BLaER1 (cell line): ENCODE measurements at regions not wholly inside any gene's neighbourhood (a gene's known extent, or its start where the extent isn't known, plus 50 kb on each side); places are given as distances from the start of the nearest gene placed in this dataset.

Experiments used
- H3K27ac ChIP-seq: shearing (Covaris generic); formaldehyde crosslinking; 2 replicates; pipeline ENCODE4 v1.8.1; 2022
- H3K27me3 ChIP-seq: shearing (Covaris generic); formaldehyde crosslinking; 2 replicates; pipeline ENCODE4 v1.8.1; 2022
- H3K36me3 ChIP-seq: shearing (Covaris generic); formaldehyde crosslinking; 2 replicates; pipeline ENCODE4 v1.8.1; 2022
- H3K4me1 ChIP-seq: shearing (Covaris generic); formaldehyde crosslinking; 2 replicates; pipeline ENCODE4 v1.8.1; 2022
- H3K4me2 ChIP-seq: shearing (Covaris generic); formaldehyde crosslinking; 2 replicates; pipeline ENCODE4 v1.8.1; 2022
- H3K4me3 ChIP-seq: shearing (Covaris generic); formaldehyde crosslinking; 2 replicates; pipeline ENCODE4 v1.8.1; 2022
- H3K9ac ChIP-seq: shearing (Covaris generic); formaldehyde crosslinking; 2 replicates; pipeline ENCODE4 v1.8.1; 2022
- H3K9me3 ChIP-seq: shearing (Covaris generic); formaldehyde crosslinking; 2 replicates; pipeline ENCODE4 v1.8.1; 2022
- H4K20me1 ChIP-seq: shearing (Covaris generic); formaldehyde crosslinking; 2 replicates; pipeline ENCODE4 v1.8.1; 2022
- Cebpa-rat ChIP-seq: shearing (Covaris generic); IDR thresholded peaks from 2 replicates; pipeline ENCODE4 v1.8.1; 2022

GRCh38 chr2:145343287-145343686 lies 823.4 kb upstream of the ZEB2 start:
- Histone ChIP-seq H3K4me3 (no peak overlapping the region), H3K27ac (no peak overlapping the region), H3K4me1 (no peaks in the 10 kb centered on the region), H3K9me3 (peaks cover 8% of the 10 kb centered on the region), H3K4me2 (no peak overlapping the region), H4K20me1 (no peaks in the 10 kb centered on the region), H3K9ac (no peak overlapping the region), H3K36me3 (no peaks in the 10 kb centered on the region), H3K27me3 (no peaks in the 10 kb centered on the region)
- TF ChIP-seq Cebpa-rat: no peak

GRCh38 chr2:145341536-145341935 lies 821.6 kb upstream of the ZEB2 start:
- Histone ChIP-seq H4K20me1 (no peaks in the 10 kb centered on the region), H3K27ac (no peak overlapping the region), H3K27me3 (no peaks in the 10 kb centered on the region), H3K9me3 (peaks cover 8% of the 10 kb centered on the region), H3K4me2 (no peak overlapping the region), H3K4me1 (no peaks in the 10 kb centered on the region), H3K4me3 (no peak overlapping the region), H3K36me3 (no peaks in the 10 kb centered on the region), H3K9ac (no peak overlapping the region)
- TF ChIP-seq Cebpa-rat: no peak

GRCh38 chr2:145339646-145340045 lies 819.7 kb upstream of the ZEB2 start:
- no peak overlapping the region for H3K27ac ChIP-seq
- no peaks in the 10 kb centered on the region for H3K27me3 ChIP-seq
- no peak overlapping the region for H3K4me3 ChIP-seq
- H3K4me1 ChIP-seq: no peaks in the 10 kb centered on the region
- H3K9ac ChIP-seq: no peak overlapping the region
- H4K20me1 ChIP-seq: no peaks in the 10 kb centered on the region
- H3K36me3 ChIP-seq: no peaks in the 10 kb centered on the region
- H3K4me2 ChIP-seq: no peak overlapping the region
- H3K9me3 ChIP-seq: peaks cover 8% of the 10 kb centered on the region
- TF ChIP-seq Cebpa-rat: no peak

- H3K4me1 ChIP-seq: no peaks in the 10 kb centered on the region
These were observed 812.4 kb upstream of the ZEB2 start for GRCh38 chr2:145332210-145332898.

GRCh38 chr2:145329971-145330370 lies 810.1 kb upstream of the ZEB2 start:
- Histone ChIP-seq H3K9me3 (no peaks in the 10 kb centered on the region), H3K36me3 (no peaks in the 10 kb centered on the region), H3K4me2 (no peak overlapping the region), H3K27ac (no peak overlapping the region), H3K9ac (no peak overlapping the region), H3K4me1 (no peaks in the 10 kb centered on the region), H3K4me3 (no peak overlapping the region), H3K27me3 (no peaks in the 10 kb centered on the region), H4K20me1 (no peaks in the 10 kb centered on the region)
- no peak for TF ChIP-seq Cebpa-rat

More at GRCh38 chr2:145332210-145332898, 812.4 kb upstream of the ZEB2 start:
- Histone ChIP-seq H3K36me3 (no peaks in the 10 kb centered on the region), H3K27me3 (no peaks in the 10 kb centered on the region), H3K4me3 (no peak overlapping the region), H3K9me3 (no peaks in the 10 kb centered on the region), H4K20me1 (no peaks in the 10 kb centered on the region), H3K27ac (no peak overlapping the region), H3K9ac (no peak overlapping the region), H3K4me2 (no peak overlapping the region)
- TF ChIP-seq Cebpa-rat: no peak

GRCh38 chr2:145325485-145325884 lies 805.6 kb upstream of the ZEB2 start:
- Histone ChIP-seq H3K4me3 (no peak overlapping the region), H3K36me3 (no peaks in the 10 kb centered on the region), H3K4me1 (no peaks in the 10 kb centered on the region), H3K27me3 (no peaks in the 10 kb centered on the region), H3K4me2 (no peak overlapping the region), H3K9me3 (no peaks in the 10 kb centered on the region), H3K9ac (no peak overlapping the region), H3K27ac (no peak overlapping the region), H4K20me1 (no peaks in the 10 kb centered on the region)
- no peak for TF ChIP-seq Cebpa-rat

- no peaks in the 10 kb centered on the region for H4K20me1 ChIP-seq
These were observed 804.8 kb upstream of the ZEB2 start for GRCh38 chr2:145324748-145325147.

GRCh38 chr2:145323512-145323911 lies 803.6 kb upstream of the ZEB2 start:
- no peaks in the 10 kb centered on the region for H3K4me1 ChIP-seq

More at GRCh38 chr2:145324748-145325147, 804.8 kb upstream of the ZEB2 start:
- no peaks in the 10 kb centered on the region for H3K36me3 ChIP-seq
- H3K4me1 ChIP-seq: no peaks in the 10 kb centered on the region
- no peak overlapping the region for H3K9ac ChIP-seq
- H3K9me3 ChIP-seq: no peaks in the 10 kb centered on the region
- H3K4me3 ChIP-seq: no peak overlapping the region
- no peaks in the 10 kb centered on the region for H3K27me3 ChIP-seq
- TF ChIP-seq Cebpa-rat: no peak
- no peak overlapping the region for H3K27ac ChIP-seq
- H3K4me2 ChIP-seq: no peak overlapping the region

GRCh38 chr2:145321344-145321743 lies 801.4 kb upstream of the ZEB2 start:
- H3K36me3 ChIP-seq: no peaks in the 10 kb centered on the region
- no peaks in the 10 kb centered on the region for H3K4me1 ChIP-seq
- H3K4me2 ChIP-seq: no peak overlapping the region
- H3K4me3 ChIP-seq: no peak overlapping the region
- TF ChIP-seq Cebpa-rat: no peak
- no peak overlapping the region for H3K9ac ChIP-seq
- H3K9me3 ChIP-seq: no peaks in the 10 kb centered on the region
- no peaks in the 10 kb centered on the region for H4K20me1 ChIP-seq
- H3K27me3 ChIP-seq: no peaks in the 10 kb centered on the region
- H3K27ac ChIP-seq: no peak overlapping the region

More at GRCh38 chr2:145323512-145323911, 803.6 kb upstream of the ZEB2 start:
- Histone ChIP-seq H4K20me1 (no peaks in the 10 kb centered on the region), H3K9ac (no peak overlapping the region), H3K4me2 (no peak overlapping the region), H3K36me3 (no peaks in the 10 kb centered on the region), H3K27me3 (no peaks in the 10 kb centered on the region), H3K4me3 (no peak overlapping the region), H3K9me3 (no peaks in the 10 kb centered on the region), H3K27ac (no peak overlapping the region)
- TF ChIP-seq Cebpa-rat: no peak

GRCh38 chr2:145316496-145316895 lies 796.6 kb upstream of the ZEB2 start:
- no peak for TF ChIP-seq Cebpa-rat
- Histone ChIP-seq H3K9ac (no peak overlapping the region), H3K27ac (no peak overlapping the region), H3K36me3 (0 out of 2 replicates have a peak, but pooled peaks cover 3% of the 10 kb centered on the region), H3K4me3 (no peak overlapping the region), H4K20me1 (no peaks in the 10 kb centered on the region), H3K4me2 (no peak overlapping the region), H3K27me3 (no peaks in the 10 kb centered on the region), H3K4me1 (no peaks in the 10 kb centered on the region), H3K9me3 (peaks cover 34% of the 10 kb centered on the region)

GRCh38 chr2:145315053-145315452 lies 795.1 kb upstream of the ZEB2 start:
- H3K27me3 ChIP-seq: no peaks in the 10 kb centered on the region
- H3K9me3 ChIP-seq: peaks cover 44% of the 10 kb centered on the region
- H3K4me3 ChIP-seq: no peak overlapping the region
- H3K4me1 ChIP-seq: no peaks in the 10 kb centered on the region
- 0 out of 2 replicates have a peak, but pooled peaks cover 3% of the 10 kb centered on the region for H3K36me3 ChIP-seq
- H3K27ac ChIP-seq: no peak overlapping the region
- no peak overlapping the region for H3K9ac ChIP-seq
- no peak for TF ChIP-seq Cebpa-rat
- H4K20me1 ChIP-seq: no peaks in the 10 kb centered on the region
- H3K4me2 ChIP-seq: no peak overlapping the region
